GM21786 (cell line): ENCODE measurements at regions not wholly inside any gene's neighbourhood (a gene's known extent, or its start where the extent isn't known, plus 50 kb on each side); places are given as distances from the start of the nearest gene placed in this dataset.

ENCODE experiments used
- ATAC-seq: cut with Tn5 transposase; IDR thresholded peaks from one replicate; pipeline ENCODE4 v1.9.1; 2021; ENCODE audit not compliant: unreplicated experiment

DNA sequence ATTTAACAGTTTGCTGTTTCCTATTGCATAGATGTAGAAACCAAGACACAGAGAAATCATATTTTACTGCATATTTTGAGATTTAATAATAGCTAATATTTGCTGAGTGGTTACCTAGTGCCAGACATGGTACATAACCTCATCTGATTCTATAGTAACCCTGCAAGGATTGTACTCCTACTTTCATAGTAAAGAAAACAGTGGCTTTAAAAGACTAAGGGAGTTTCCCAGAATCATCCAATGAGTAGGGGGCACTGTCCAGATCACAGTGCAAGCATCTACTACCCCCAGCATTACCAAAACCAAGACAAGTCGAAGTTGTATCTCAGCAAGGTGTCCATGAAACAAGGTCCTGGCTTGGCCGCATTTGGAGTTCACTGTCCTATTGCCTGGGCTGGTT, 224.5 kb upstream of the TENM3 start:
- peak; percentile 43 for ATAC-seq

DNA sequence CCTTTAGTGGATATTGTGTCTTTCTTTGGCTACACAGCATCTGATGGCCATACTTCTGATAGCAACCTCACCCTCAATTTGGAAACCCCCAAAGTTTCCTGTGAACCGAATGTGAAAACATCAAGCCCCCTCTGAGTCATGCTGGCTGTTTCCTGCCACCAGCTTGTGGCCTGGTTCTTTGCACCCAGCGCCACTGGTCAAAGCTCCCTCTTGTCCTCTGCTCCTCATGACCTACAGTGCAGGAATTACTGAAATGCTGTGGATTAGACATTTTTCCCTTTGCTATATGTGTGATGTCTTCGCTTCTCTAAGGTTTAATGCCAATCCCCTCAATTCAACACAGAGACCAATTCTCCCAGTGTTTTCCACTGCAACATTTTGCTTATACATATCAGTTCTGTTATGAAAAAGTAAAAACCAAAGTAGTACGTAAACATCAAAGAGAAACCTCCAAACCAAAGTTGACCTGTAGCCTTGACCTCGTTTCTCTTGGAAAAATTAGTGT, 224.0 kb upstream of the TENM3 start:
- peak; percentile 91 for ATAC-seq

- no peak for ATAC-seq
Observed at GRCh38 chr4:182022909-182023308, 220.3 kb upstream of the TENM3 start.

DNA sequence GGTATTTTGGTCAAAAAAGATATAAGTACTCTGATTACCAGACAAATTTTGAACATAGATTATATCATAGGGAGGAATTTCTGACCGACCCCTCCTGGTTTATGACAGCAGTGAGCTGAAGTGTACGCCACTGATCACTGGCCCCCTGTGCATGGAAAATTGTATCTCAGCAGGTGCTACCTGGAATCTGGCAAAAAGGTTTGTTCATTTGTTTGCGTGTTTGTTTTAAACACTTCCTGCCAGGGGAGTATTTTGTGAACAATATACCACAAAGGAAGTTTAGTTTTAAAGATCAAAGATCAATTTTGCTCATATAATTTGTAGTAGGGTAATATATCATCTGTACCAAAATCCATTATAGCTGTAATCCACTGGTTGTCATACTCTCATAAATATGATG, 219.7 kb upstream of the TENM3 start:
- ATAC-seq, result no peak

DNA sequence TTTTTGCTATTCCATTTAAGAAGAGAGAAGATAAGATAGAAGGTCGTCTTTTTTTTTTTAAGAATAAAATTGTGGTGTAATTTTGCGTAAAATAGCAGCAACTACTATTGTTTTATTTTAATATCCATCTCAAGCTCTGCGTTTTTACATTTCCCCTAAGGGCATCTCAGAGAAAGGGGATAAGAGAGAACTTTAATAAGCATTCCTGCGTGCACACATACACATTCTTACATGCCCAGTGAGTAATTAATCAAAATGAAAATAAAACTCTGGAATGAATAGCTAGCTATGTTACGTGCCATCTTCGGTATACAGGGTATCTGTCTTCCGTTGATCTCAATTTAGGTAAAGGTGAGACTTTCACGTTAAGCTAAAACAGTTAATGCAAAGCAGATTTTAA, 200.3 kb upstream of the TENM3 start:
- no peak for ATAC-seq

DNA sequence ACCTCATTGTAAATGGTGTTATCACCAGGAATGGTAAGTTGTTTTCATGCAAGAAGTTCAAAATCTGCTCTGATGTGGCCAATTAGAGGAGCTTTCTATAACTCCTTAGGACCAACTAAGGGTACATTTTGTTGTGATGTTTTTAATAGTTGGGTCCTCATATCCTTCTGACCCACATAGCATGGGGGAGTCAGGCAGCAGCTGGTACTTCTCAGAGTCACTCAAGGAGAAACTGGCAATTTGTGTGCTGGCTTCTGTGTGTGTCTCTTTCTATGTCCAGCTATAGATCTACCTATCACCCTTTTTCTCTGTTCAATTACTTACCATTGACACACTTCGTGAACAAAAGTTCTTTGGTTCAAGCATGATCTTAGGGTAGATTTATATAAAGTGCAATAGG, 194.3 kb upstream of the TENM3 start:
- no peak for ATAC-seq

DNA sequence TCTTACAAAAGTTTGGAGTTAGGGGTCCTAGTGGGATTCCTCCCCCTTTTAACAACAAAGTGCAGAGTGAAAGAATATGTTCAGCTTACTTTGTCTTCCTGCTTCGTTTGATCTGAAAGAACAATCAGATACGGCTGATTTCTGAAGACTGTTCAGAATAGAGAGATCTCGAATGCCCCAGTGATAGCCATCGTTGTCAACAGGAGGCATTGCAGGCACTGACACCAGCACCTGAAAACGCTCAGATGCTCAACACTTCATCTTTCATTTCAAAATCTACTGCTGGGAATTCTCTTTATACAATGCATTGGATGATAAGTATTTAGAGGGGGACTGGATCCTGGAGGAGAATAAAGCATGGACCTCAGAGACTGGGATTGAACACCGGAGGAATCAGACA, 186.3 kb upstream of the TENM3 start:
- ATAC-seq, result no peak

- ATAC-seq, result no peak
Observed at GRCh38 chr4:182062458-182062857, 180.7 kb upstream of the TENM3 start.

DNA sequence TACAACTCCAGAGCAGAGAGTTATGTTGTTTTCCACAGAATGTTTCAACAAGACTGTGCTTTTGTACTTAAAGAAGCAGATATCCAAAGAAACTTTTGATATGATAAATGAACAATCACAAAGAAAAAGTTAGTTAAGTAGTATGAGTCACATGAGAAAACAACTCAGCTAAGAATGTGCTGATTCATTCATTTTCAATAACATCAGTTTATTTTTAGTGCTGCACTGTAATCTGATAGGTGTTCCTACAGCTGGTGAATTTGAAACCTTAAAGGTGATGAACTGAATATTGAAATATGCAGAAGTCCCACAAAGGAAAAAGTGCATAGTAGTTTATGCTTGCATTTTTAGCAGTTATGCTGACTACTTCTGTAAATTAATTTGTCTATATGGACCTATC, 180.3 kb upstream of the TENM3 start:
- no peak for ATAC-seq

DNA sequence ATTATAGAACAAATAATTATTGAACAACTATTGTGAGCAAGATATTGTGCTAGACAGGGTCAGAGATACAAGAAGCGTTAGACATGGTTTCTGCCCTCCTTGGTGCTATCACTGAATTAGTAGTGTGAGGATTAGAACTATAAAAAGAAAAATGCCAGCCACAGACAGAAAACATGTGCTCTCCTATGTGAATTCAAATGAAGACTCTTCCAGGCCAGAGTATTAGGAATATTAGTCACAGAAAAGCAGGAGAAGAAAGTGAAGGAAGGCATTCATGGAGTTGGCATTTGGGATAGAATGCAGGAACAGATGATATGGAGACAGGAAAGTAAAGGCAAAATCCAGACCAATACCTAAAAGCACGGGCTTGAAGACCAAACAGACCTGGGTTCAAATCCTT, 179.6 kb upstream of the TENM3 start:
- ATAC-seq, result no peak

DNA sequence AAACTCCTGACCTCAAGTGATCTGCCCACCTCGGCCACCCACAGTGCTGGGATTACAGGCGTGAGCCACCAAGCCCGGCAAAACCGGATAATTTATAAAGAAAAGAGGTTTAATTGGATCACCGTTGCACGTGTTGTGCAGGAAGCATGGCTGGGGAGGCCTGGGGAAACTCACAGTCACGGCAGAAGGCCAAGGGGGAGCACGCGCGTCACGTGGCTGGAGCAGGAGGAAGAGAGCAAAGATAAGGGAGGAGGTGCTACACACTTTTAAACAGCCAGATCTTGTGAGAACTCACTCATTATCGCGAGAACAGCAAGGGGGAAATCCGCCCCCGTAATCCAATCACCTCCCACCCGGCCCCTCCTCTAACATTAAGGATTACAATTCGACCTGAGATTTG, 177.9 kb upstream of the TENM3 start:
- ATAC-seq, result no peak

- ATAC-seq, result no peak
Observed at GRCh38 chr4:182066037-182066436, 177.2 kb upstream of the TENM3 start.

GRCh38 chr4:182067828-182068227, 175.4 kb upstream of the TENM3 start:
- ATAC-seq, result no peak

- no peak for ATAC-seq
Observed at GRCh38 chr4:182068920-182069319, 174.3 kb upstream of the TENM3 start.

DNA sequence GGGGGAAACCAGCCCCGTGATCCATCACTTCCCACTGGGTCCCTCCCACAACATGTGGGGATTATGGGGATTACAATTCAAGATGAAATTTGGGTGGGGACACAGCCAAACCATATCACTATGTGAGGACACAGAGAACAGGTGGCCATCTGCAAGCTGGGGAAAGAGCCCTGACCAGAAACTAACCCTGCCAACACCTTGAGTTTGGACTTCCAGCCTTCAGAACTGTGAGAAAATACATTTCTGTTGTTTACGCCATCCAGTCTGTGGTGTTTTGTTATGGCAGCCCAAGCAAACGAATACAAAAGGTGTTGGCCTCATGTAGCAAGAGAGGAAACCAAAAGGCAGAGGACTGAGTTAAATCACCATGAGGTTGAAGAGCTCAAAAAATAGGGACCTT, 169.9 kb upstream of the TENM3 start:
- no peak for ATAC-seq

GRCh38 chr4:182074139-182074538, 169.1 kb upstream of the TENM3 start:
- ATAC-seq, result no peak

GRCh38 chr4:182074810-182075209, 168.4 kb upstream of the TENM3 start:
- ATAC-seq, result no peak

DNA sequence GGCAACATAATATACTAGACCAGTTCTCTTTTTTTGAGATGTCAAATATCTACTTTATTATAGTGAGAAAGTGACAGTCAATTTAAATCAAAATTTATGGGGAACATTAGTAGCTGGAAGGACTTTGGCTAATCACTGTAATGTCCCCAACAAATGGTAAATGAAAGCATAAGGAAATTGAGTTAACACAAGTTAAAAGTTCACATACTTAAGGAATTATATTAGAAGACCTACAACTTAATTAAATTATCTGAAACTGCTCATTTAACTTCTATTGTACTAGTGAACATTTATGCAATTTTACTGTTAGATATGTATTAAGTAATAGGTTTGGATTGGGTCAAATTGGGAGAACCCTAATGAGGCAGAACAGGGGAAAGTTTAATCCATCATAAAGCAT, 160.3 kb upstream of the TENM3 start:
- no peak for ATAC-seq

DNA sequence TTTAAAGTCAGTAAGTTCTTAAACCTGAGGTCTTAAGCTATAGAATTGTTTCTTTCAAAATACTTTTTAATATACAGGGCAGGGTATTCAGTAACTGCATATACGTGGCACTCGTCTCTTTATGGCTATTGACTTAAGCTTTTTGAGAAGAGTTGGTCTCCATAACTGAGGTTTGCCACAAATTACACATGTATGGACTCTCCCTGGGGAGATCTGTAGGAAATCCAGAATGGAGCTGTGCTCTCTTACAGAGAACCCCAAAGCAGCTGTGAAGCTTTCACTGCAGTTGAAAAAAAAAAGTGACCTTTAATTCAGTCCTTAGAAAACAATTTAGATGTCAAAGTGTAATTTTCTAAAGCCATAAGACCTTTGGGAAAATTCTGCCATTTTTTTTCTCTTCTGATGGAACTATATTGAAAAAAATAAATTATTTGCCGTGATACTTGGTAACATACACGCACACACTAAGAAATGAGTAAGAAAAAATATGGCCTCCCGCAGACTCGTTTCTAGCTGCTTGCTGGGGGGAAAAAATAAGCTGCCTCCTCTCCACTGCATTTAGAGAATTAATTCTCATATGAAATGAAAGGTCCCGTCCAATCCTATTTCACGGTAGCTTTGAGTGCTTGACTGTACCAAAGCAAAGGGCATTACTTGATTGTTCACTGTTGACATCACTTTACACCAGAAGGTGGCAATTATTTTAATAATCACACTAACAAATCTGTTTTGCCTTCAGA, 159.4 kb upstream of the TENM3 start:
- ATAC-seq, result no peak

DNA sequence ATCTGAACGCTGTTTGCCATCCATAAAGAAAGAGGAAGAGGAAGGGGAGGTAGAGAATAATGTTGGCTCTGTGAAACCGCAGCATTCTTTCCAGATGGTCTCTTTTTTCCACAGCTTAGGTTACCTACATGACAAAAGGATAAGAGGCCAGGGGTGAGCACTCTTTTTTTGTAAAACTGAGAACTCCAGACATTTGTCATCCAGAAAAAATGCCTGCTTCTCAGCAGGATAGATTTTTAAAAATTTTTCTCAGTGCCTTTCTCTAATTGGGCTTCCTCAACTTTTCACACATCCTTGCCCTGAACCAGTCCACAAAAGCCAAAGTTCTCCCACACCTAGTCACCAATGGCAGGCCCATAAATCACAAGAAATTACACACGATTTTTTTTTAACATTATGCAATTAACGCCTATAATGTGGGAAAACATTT, 158.1 kb upstream of the TENM3 start:
- no peak for ATAC-seq

- no peak for ATAC-seq
Observed at GRCh38 chr4:182089326-182089725, 153.9 kb upstream of the TENM3 start.

- ATAC-seq, result no peak
Observed at GRCh38 chr4:182090186-182090585, 153.0 kb upstream of the TENM3 start.

GRCh38 chr4:182091128-182091527, 152.1 kb upstream of the TENM3 start:
- no peak for ATAC-seq
